C4-2B (cell line): ENCODE measurements at regions not wholly inside any gene's neighbourhood (a gene's known extent, or its start where the extent isn't known, plus 50 kb on each side); places are given as distances from the start of the nearest gene placed in this dataset.

Source experiments
- H3K27ac ChIP-seq: fragments of 450-650 bp; 2 replicates; pipeline ENCODE4 v1.5.1; 2017
- ZFX ChIP-seq: fragments of 450-650 bp; IDR thresholded peaks from 2 replicates; pipeline ENCODE4 v1.6.1; 2017
- TF ChIP-seq, protein P1 (sequence below): fragments of 450-650 bp; conservative IDR thresholded peaks from 2 replicates; pipeline ENCODE4 v1.5.1; 2017; ENCODE audit warnings: mild to moderate bottlenecking

DNA sequence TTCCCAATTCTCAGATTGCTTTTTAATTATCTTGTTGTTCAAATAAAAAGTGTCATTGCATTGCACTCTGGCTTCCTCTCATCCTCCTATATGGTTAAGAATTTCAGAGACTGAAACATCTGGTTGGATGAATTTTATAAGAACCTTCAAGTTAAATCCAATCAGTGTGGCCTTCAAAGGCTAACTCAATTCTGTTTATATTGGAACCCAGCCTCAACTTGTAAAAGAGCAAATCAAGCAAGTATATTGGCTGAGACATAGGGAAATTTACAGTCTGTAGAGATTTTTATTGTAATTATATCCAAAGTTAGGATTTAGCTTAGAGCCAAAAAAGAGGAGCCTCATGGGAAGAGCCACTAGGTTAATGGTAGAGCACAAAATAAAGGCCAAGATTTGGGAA, 159.9 kb upstream of the FER start:
- no peak overlapping the region for H3K27ac ChIP-seq
- TF ChIP-seq, protein P1, sequence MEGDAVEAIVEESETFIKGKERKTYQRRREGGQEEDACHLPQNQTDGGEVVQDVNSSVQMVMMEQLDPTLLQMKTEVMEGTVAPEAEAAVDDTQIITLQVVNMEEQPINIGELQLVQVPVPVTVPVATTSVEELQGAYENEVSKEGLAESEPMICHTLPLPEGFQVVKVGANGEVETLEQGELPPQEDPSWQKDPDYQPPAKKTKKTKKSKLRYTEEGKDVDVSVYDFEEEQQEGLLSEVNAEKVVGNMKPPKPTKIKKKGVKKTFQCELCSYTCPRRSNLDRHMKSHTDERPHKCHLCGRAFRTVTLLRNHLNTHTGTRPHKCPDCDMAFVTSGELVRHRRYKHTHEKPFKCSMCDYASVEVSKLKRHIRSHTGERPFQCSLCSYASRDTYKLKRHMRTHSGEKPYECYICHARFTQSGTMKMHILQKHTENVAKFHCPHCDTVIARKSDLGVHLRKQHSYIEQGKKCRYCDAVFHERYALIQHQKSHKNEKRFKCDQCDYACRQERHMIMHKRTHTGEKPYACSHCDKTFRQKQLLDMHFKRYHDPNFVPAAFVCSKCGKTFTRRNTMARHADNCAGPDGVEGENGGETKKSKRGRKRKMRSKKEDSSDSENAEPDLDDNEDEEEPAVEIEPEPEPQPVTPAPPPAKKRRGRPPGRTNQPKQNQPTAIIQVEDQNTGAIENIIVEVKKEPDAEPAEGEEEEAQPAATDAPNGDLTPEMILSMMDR: no peak
- no peak for TF ChIP-seq ZFX

GRCh38 chr5:108581026-108581425, 166.7 kb upstream of the FER start:
- H3K27ac ChIP-seq: no peak overlapping the region
- TF ChIP-seq, protein P1: no peak
- no peak for TF ChIP-seq ZFX

- TF ChIP-seq ZFX: no peak
- TF ChIP-seq, protein P1: no peak
- no peak overlapping the region for H3K27ac ChIP-seq
These were observed 168.5 kb upstream of the FER start for GRCh38 chr5:108579236-108579635.

- H3K27ac ChIP-seq: no peak overlapping the region
- TF ChIP-seq ZFX: no peak
- TF ChIP-seq, protein P1: no peak
These were observed 168.9 kb upstream of the FER start for GRCh38 chr5:108578791-108579190.

DNA sequence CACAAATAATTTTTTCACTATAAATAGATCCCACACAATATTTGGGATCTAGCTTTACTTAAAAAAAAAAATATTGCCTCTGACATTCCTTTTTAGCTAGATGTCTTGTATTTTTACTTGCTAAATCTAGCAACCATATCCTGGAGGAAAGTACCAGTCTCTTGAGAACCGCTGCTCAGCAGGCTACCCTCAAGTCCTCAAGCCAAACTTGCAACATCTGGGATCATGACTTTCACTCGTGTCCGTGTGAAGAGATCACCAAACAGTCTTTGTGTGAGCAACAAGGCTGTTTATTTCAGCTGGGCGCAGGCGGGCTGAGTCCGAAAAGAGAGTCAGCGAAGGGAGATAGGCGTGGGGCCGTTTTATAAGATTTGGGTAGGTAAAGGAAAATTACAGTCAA, 180.3 kb upstream of the FER start:
- no peak for TF ChIP-seq ZFX
- TF ChIP-seq, protein P1: no peak
- H3K27ac ChIP-seq: no peak overlapping the region

DNA sequence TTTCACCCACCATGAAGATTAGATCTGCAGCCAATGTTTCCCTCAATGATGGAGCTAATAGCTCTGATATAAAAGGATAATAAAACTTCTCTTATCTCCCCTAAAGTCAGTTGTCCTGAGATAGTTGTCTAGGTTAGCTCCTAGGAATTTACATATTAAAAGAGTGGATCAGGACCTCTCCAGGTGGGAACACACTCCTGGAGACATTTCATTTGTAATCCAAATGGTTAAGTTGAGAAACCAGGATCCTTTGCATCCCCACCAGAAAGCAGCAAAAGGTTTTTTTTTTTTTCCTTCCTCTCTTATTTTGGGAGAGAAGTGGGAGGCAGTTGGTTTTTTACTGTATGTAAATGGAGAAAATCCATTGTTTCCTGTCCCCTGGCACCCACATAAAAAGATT, 182.5 kb upstream of the FBXL17 start:
- no peak for TF ChIP-seq ZFX
- TF ChIP-seq, protein P1: no peak

DNA sequence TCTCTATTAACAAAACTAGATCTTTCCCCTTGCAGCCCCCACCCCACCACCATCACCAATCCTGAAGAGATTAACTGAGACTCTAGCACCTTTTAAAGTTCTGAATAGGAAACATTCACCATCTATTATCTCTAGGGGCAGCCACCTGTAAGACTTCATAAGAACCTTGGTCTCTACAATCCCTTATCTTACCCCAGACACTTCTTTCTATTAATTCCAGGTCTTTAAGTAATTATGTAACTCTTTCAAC, 180.2 kb upstream of the FBXL17 start:
- TF ChIP-seq, protein P1: no peak
- no peak for TF ChIP-seq ZFX

More for the DNA sequence above, 182.5 kb upstream of the FBXL17 start:
- H3K27ac ChIP-seq: no peak overlapping the region

More for the DNA sequence above, 180.2 kb upstream of the FBXL17 start:
- no peak overlapping the region for H3K27ac ChIP-seq
